ENCODE measurements at regions not wholly inside any gene's neighbourhood (a gene's known extent, or its start where the extent isn't known, plus 50 kb on each side); places are given as distances from the start of the nearest gene placed in this dataset.

GRCh38 chr3:127120851-127121647 is 71.9 kb upstream of the PRR23E start:
- no peak for DNase-seq (ENCODE audit: low spot score)
- in situ Hi-C loops (cut with HindIII; ENCODE audit: low sequenced_read_pairs), result no loop called here

- no peak for DNase-seq (ENCODE audit: low spot score)
- in situ Hi-C loops (cut with HindIII; ENCODE audit: low sequenced_read_pairs), result no loop called here
Observed at GRCh38 chr3:127121885-127122284, 71.0 kb upstream of the PRR23E start.

- no peak for DNase-seq (ENCODE audit: low spot score)
- in situ Hi-C loops (cut with HindIII; ENCODE audit: low sequenced_read_pairs), result no loop called here
Observed at GRCh38 chr3:127123533-127123932, 69.4 kb upstream of the PRR23E start.

- in situ Hi-C loops (cut with HindIII; ENCODE audit: low sequenced_read_pairs), result no loop called here
- no peak for DNase-seq (ENCODE audit: low spot score)
Observed at GRCh38 chr3:127124120-127124519, 68.8 kb upstream of the PRR23E start.

GRCh38 chr3:127131424-127132170 is 61.3 kb upstream of the PRR23E start:
- DNase-seq (ENCODE audit: low spot score), result no peak
- in situ Hi-C loops (cut with HindIII; ENCODE audit: low sequenced_read_pairs), result no loop called here

- no peak for DNase-seq (ENCODE audit: low spot score)
Observed at GRCh38 chr3:127132876-127133275, 60.1 kb upstream of the PRR23E start.

GRCh38 chr3:127133971-127134370 is 59.0 kb upstream of the PRR23E start:
- in situ Hi-C loops (cut with HindIII; ENCODE audit: low sequenced_read_pairs), result no loop called here
- no peak for DNase-seq (ENCODE audit: low spot score)

More at GRCh38 chr3:127132876-127133275, 60.1 kb upstream of the PRR23E start:
- in situ Hi-C loops (cut with HindIII; ENCODE audit: low sequenced_read_pairs), result no loop called here

GRCh38 chr3:127134466-127134865 is 58.5 kb upstream of the PRR23E start:
- no peak for DNase-seq (ENCODE audit: low spot score)
- in situ Hi-C loops (cut with HindIII; ENCODE audit: low sequenced_read_pairs), result no loop called here

- DNase-seq (ENCODE audit: low spot score), result no peak
- in situ Hi-C loops (cut with HindIII; ENCODE audit: low sequenced_read_pairs), result no loop called here
Observed at GRCh38 chr3:127134887-127135240, 58.1 kb upstream of the PRR23E start.

GRCh38 chr3:127135241-127136023 is 57.5 kb upstream of the PRR23E start:
- in situ Hi-C loops (cut with HindIII; ENCODE audit: low sequenced_read_pairs), result no loop called here
- DNase-seq (ENCODE audit: low spot score), result peak; percentile 47

- DNase-seq (ENCODE audit: low spot score), result no peak
- in situ Hi-C loops (cut with HindIII; ENCODE audit: low sequenced_read_pairs), result no loop called here
Observed at GRCh38 chr3:127136024-127136600, 56.8 kb upstream of the PRR23E start.

- DNase-seq (ENCODE audit: low spot score), result no peak
- in situ Hi-C loops (cut with HindIII; ENCODE audit: low sequenced_read_pairs), result no loop called here
Observed at GRCh38 chr3:127136706-127137105, 56.2 kb upstream of the PRR23E start.

- in situ Hi-C loops (cut with HindIII; ENCODE audit: low sequenced_read_pairs), result no loop called here
- DNase-seq (ENCODE audit: low spot score), result no peak
Observed at GRCh38 chr3:127137113-127137512, 55.8 kb upstream of the PRR23E start.

- in situ Hi-C loops (cut with HindIII; ENCODE audit: low sequenced_read_pairs), result no loop called here
- no peak for DNase-seq (ENCODE audit: low spot score)
Observed at GRCh38 chr3:127137757-127138536, 55.0 kb upstream of the PRR23E start.

- no peak for DNase-seq (ENCODE audit: low spot score)
- in situ Hi-C loops (cut with HindIII; ENCODE audit: low sequenced_read_pairs), result no loop called here
Observed at GRCh38 chr3:127139601-127140500, 53.1 kb upstream of the PRR23E start.

GRCh38 chr3:127140501-127141460 is 52.1 kb upstream of the PRR23E start:
- in situ Hi-C loops (cut with HindIII; ENCODE audit: low sequenced_read_pairs), result no loop called here
- no peak for DNase-seq (ENCODE audit: low spot score)
